ENCODE measurements at regions not wholly inside any gene's neighbourhood (a gene's known extent, or its start where the extent isn't known, plus 50 kb on each side); places are given as distances from the start of the nearest gene placed in this dataset.

DNA sequence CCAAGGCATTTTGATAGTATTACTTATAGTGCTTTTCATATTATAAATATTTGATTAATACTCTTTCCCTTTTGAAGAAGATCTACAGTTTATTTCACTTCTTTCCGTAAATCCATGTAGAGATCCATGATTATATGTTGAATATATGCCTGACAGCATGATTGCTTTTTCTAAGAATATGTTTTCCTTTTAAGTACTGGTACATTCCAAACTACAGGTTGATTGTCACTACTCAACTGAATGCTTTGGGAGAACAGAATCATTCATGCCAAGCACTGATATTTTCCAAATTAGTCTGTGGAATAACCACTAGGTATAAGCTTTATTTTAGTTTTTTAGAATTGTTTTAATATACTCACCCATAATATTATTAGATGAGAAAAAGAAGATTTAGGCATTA, 330.2 kb downstream of the BCKDHB start:
- WGBS, 5 donors: 90 to 96% (median 94%) methylated on average over 1 of the region's 1 CpG

DNA sequence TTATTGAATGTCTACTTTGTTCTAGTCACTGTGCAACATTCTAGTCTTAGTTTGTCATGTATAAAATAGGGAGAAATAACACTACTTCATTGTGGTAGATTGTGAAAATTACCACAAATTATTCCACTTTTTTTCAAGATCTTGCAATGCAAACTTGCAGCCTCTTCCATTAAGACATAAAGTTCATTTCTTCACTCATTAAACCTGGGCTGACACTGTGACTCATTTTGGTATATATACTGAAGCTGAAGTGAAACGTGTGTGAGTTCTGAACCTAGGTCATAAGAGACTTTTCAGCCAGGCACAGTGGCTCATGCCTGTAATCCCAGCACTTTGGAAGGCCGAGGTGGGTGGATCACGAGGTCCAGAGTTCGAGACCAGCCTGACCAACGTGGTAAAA, 329.0 kb downstream of the BCKDHB start:
- no peak overlapping the region for H3K27ac ChIP-seq

More for the DNA sequence above, 330.2 kb downstream of the BCKDHB start:
- Histone ChIP-seq H3K4me3 (no peak overlapping the region), H3K36me3 (no peaks in the 10 kb centered on the region), H3K4me1 (no peaks in the 10 kb centered on the region), H3K27me3 (no peaks in the 10 kb centered on the region), H3K27ac (no peak overlapping the region), H3K9me3 (no peaks in the 10 kb centered on the region)
- TF ChIP-seq POLR2A (IDR thresholded peaks at IDR 0.05) (no peak), EP300 (IDR thresholded peaks at IDR 0.05) (no peak), POLR2AphosphoS5 (IDR thresholded peaks at IDR 0.05) (no peak)
- TF ChIP-seq, protein P1, sequence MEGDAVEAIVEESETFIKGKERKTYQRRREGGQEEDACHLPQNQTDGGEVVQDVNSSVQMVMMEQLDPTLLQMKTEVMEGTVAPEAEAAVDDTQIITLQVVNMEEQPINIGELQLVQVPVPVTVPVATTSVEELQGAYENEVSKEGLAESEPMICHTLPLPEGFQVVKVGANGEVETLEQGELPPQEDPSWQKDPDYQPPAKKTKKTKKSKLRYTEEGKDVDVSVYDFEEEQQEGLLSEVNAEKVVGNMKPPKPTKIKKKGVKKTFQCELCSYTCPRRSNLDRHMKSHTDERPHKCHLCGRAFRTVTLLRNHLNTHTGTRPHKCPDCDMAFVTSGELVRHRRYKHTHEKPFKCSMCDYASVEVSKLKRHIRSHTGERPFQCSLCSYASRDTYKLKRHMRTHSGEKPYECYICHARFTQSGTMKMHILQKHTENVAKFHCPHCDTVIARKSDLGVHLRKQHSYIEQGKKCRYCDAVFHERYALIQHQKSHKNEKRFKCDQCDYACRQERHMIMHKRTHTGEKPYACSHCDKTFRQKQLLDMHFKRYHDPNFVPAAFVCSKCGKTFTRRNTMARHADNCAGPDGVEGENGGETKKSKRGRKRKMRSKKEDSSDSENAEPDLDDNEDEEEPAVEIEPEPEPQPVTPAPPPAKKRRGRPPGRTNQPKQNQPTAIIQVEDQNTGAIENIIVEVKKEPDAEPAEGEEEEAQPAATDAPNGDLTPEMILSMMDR (IDR thresholded peaks at IDR 0.05): no peak
- no peak for DNase-seq
- intact Hi-C loops (cut with DNase I; ENCODE audit: low total_unique reads): no loop called here

GRCh38 chr6:80434691-80435350, 328.4 kb downstream of the BCKDHB start:
- H3K9me3 ChIP-seq: peaks cover 0 to 9% (median 0%) of the 10 kb centered on the region in 4 donors
- DNase-seq: no peak
- H3K27me3 ChIP-seq: no peaks in the 10 kb centered on the region
- no peaks in the 10 kb centered on the region for H3K36me3 ChIP-seq
- WGBS, 5 donors: 42 to 58% (median 54%) methylated on average over 4 of the region's 4 CpGs
- no peak overlapping the region for H3K27ac ChIP-seq
- intact Hi-C loops (cut with DNase I; ENCODE audit: low total_unique reads): no loop called here
- H3K4me1 ChIP-seq: no peaks in the 10 kb centered on the region
- TF ChIP-seq, protein P1 (IDR thresholded peaks at IDR 0.05): no peak
- TF ChIP-seq EP300 (IDR thresholded peaks at IDR 0.05): no peak
- no peak for TF ChIP-seq POLR2A (IDR thresholded peaks at IDR 0.05)
- no peak for TF ChIP-seq POLR2AphosphoS5 (IDR thresholded peaks at IDR 0.05)
- H3K4me3 ChIP-seq: no peak overlapping the region

More for the DNA sequence above, 329.0 kb downstream of the BCKDHB start:
- H3K4me1 ChIP-seq: no peaks in the 10 kb centered on the region
- 82 to 90% (median 88%) methylated on average over 5 of the region's 5 CpGs for WGBS, 5 donors
- DNase-seq: no peak
- H3K27me3 ChIP-seq: no peaks in the 10 kb centered on the region
- H3K9me3 ChIP-seq: peaks cover 0 to 7% (median 0%) of the 10 kb centered on the region in 4 donors
- intact Hi-C loops (cut with DNase I; ENCODE audit: low total_unique reads): no loop called here
- H3K36me3 ChIP-seq: no peaks in the 10 kb centered on the region
- H3K4me3 ChIP-seq: no peak overlapping the region
- TF ChIP-seq, protein P1 (IDR thresholded peaks at IDR 0.05): no peak
- TF ChIP-seq POLR2AphosphoS5 (IDR thresholded peaks at IDR 0.05) (no peak), POLR2A (IDR thresholded peaks at IDR 0.05) (no peak), EP300 (IDR thresholded peaks at IDR 0.05) (no peak)

DNA sequence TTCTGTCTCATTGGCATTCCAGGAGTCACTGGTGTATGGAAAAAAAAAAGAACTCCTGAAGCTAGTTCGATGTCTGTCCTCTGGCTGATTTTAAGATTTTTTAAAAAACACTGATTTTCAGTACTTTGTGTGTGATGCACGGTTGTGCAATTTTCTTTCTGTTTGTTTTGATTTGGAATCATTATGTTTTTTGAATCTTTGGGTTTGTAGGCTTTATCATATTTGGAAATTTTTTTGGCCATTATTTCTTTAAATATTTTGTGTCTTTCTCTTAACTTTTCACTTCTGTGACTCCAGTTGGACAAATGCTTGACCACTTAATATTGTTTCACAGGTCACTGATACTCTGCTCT, 327.2 kb downstream of the BCKDHB start:
- no peak overlapping the region for H3K4me3 ChIP-seq
- H3K9me3 ChIP-seq: peaks cover 0 to 9% (median 3%) of the 10 kb centered on the region in 4 donors
- H3K27me3 ChIP-seq: no peaks in the 10 kb centered on the region
- WGBS, 5 donors: 66 to 83% (median 70%) methylated on average over 2 of the region's 2 CpGs
- no peaks in the 10 kb centered on the region for H3K36me3 ChIP-seq
- DNase-seq: no peak
- H3K4me1 ChIP-seq: no peaks in the 10 kb centered on the region
- TF ChIP-seq POLR2AphosphoS5 (IDR thresholded peaks at IDR 0.05): no peak
- TF ChIP-seq, protein P1 (IDR thresholded peaks at IDR 0.05): no peak
- TF ChIP-seq POLR2A (IDR thresholded peaks at IDR 0.05): no peak
- TF ChIP-seq EP300 (IDR thresholded peaks at IDR 0.05): no peak
- H3K27ac ChIP-seq: no peak overlapping the region
- intact Hi-C loops (cut with DNase I; ENCODE audit: low total_unique reads): no loop called here

Data from stomach (tissue), 8 donors.